Progenitor cell of endocrine pancreas (in vitro differentiated cells): ENCODE measurements at regions not wholly inside any gene's neighbourhood (a gene's known extent, or its start where the extent isn't known, plus 50 kb on each side); places are given as distances from the start of the nearest gene placed in this dataset.

Experiments
- DNase-seq: peaks from one replicate; pipeline ENCODE4 v3.0.0; 2021; ENCODE audit warnings: low spot score; ENCODE audit not compliant: unreplicated experiment
- H3K27ac Mint-ChIP-seq: 2 replicates; pipeline ENCODE4 v1.8.0; 2021; ENCODE audit warnings: mild to moderate bottlenecking, moderate library complexity, mixed read lengths
- H3K27me3 Mint-ChIP-seq: 2 replicates; pipeline ENCODE4 v1.8.0; 2021; ENCODE audit warnings: mixed read lengths
- H3K36me3 Mint-ChIP-seq: 2 replicates; pipeline ENCODE4 v1.8.0; 2022; ENCODE audit warnings: mixed read lengths; ENCODE audit not compliant: insufficient read depth
- H3K4me1 Mint-ChIP-seq: 2 replicates; pipeline ENCODE4 v1.8.0; 2021; ENCODE audit warnings: low read depth, mixed read lengths
- H3K4me3 Mint-ChIP-seq: 2 replicates; pipeline ENCODE4 v1.8.0; 2021; ENCODE audit warnings: low read depth, mild to moderate bottlenecking, moderate library complexity, mixed read lengths
- H3K9me3 Mint-ChIP-seq: 2 replicates; pipeline ENCODE4 v1.8.0; 2021; ENCODE audit warnings: low read depth, mixed read lengths
- CTCF ChIP-seq: fragments of 200-600 bp; sonication (generic); IDR thresholded peaks from one replicate; pipeline ENCODE4 v1.5.0; 2021; ENCODE audit warnings: antibody characterized with exemption, mild to moderate bottlenecking; ENCODE audit not compliant: unreplicated experiment

- no peak for TF ChIP-seq CTCF
- Mint-ChIP-seq H3K27ac (no peak overlapping the region), H3K36me3 (no peaks in the 10 kb centered on the region), H3K4me3 (no peak overlapping the region), H3K9me3 (no peaks in the 10 kb centered on the region), H3K4me1 (no peaks in the 10 kb centered on the region), H3K27me3 (peaks cover 30% of the 10 kb centered on the region)
- no peak for DNase-seq
Observed at GRCh38 chr22:46039535-46039934, 62.6 kb upstream of the WNT7B start.

- Mint-ChIP-seq H3K4me3 (no peak overlapping the region), H3K36me3 (no peaks in the 10 kb centered on the region), H3K9me3 (no peaks in the 10 kb centered on the region), H3K27me3 (peaks cover 38% of the 10 kb centered on the region), H3K4me1 (no peaks in the 10 kb centered on the region), H3K27ac (no peak overlapping the region)
- no peak for TF ChIP-seq CTCF
- no peak for DNase-seq
Observed at GRCh38 chr22:46040471-46041465, 63.8 kb upstream of the WNT7B start.

GRCh38 chr22:46041642-46042041, 64.7 kb upstream of the WNT7B start:
- Mint-ChIP-seq H3K27ac (no peak overlapping the region), H3K9me3 (no peaks in the 10 kb centered on the region), H3K4me3 (no peak overlapping the region), H3K4me1 (no peaks in the 10 kb centered on the region), H3K27me3 (peaks cover 46% of the 10 kb centered on the region), H3K36me3 (no peaks in the 10 kb centered on the region)
- DNase-seq: no peak
- no peak for TF ChIP-seq CTCF

DNA sequence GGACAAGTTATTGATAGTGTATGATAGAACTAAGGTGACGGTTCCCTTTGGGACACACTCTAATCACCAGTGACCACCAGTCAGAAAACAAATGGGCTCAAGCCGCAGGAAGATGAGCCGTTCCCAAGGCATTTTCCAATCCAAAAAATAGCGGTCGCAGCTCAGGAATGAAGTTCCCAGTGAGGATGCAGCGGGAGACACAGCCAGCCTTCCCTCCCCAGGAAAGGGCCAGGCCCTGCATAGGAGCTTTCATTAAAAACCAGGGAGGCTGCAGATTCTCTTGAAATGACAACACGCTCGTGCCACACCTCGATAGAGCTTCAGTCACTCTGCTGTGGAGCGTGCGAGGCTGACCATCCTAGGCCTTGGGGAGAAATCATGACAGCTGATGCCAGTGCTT, 65.8 kb upstream of the WNT7B start:
- H3K4me1 Mint-ChIP-seq: no peaks in the 10 kb centered on the region
- no peaks in the 10 kb centered on the region for H3K36me3 Mint-ChIP-seq
- no peaks in the 10 kb centered on the region for H3K9me3 Mint-ChIP-seq
- peaks cover 56% of the 10 kb centered on the region for H3K27me3 Mint-ChIP-seq
- TF ChIP-seq CTCF: no peak
- H3K27ac Mint-ChIP-seq: no peak overlapping the region
- no peak overlapping the region for H3K4me3 Mint-ChIP-seq
- no peak for DNase-seq

DNA sequence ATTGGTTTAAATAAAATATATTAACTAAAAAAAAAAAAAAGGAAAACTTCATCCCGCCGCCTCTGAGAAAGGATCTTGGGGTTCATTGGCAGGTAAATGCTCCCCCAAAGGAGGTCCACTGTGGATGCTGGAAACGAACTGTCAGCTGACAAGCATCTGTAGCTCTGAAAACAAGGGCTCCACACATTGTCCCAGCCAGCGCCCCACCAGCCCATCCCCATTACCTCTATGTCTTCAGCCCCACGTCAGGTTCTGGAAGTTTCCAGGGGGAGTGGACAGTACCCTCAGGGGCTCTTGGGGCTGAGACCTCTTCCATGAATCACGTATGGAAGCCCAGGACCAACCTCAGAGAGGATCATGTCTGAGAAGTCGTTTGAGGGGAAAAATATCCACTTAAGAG, 66.4 kb upstream of the WNT7B start:
- no peak for DNase-seq
- no peak for TF ChIP-seq CTCF
- Mint-ChIP-seq H3K9me3 (no peaks in the 10 kb centered on the region), H3K4me3 (peak overlapping the region; percentile 48), H3K27me3 (peaks cover 61% of the 10 kb centered on the region), H3K27ac (no peak overlapping the region), H3K36me3 (no peaks in the 10 kb centered on the region), H3K4me1 (no peaks in the 10 kb centered on the region)
